ENCODE measurements at regions not wholly inside any gene's neighbourhood (a gene's known extent, or its start where the extent isn't known, plus 50 kb on each side); places are given as distances from the start of the nearest gene placed in this dataset.

GRCh38 chr10:107623292-107623691 is 458.8 kb upstream of the SORCS1 start:
- DNase-seq = no peak

GRCh38 chr10:107619139-107619538 is 454.6 kb upstream of the SORCS1 start:
- DNase-seq = no peak

GRCh38 chr10:107618504-107618994 is 454.0 kb upstream of the SORCS1 start:
- no peak for DNase-seq

- DNase-seq = no peak
Measured at GRCh38 chr10:107616463-107617410, 452.2 kb upstream of the SORCS1 start.

GRCh38 chr10:107616031-107616430 is 451.5 kb upstream of the SORCS1 start:
- no peak for DNase-seq

- DNase-seq = no peak
Measured at GRCh38 chr10:107614939-107615685, 450.6 kb upstream of the SORCS1 start.

GRCh38 chr10:107611115-107611514 is 446.6 kb upstream of the SORCS1 start:
- no peak for DNase-seq

GRCh38 chr10:107589081-107589480 is 424.6 kb upstream of the SORCS1 start:
- DNase-seq = no peak

GRCh38 chr10:107585630-107586029 is 421.1 kb upstream of the SORCS1 start:
- no peak for DNase-seq

GRCh38 chr10:107583974-107584373 is 419.5 kb upstream of the SORCS1 start:
- no peak for DNase-seq

GRCh38 chr10:107579970-107580369 is 415.5 kb upstream of the SORCS1 start:
- no peak for DNase-seq

GRCh38 chr10:107577221-107577620 is 412.7 kb upstream of the SORCS1 start:
- DNase-seq = no peak

GRCh38 chr10:107576746-107577145 is 412.2 kb upstream of the SORCS1 start:
- DNase-seq = no peak

- DNase-seq = no peak
Measured at GRCh38 chr10:107565014-107565413, 400.5 kb upstream of the SORCS1 start.

GRCh38 chr10:107561136-107561650 is 396.7 kb upstream of the SORCS1 start:
- no peak for DNase-seq

GRCh38 chr10:107557916-107558315 is 393.4 kb upstream of the SORCS1 start:
- no peak for DNase-seq

GRCh38 chr10:107554333-107554732 is 389.8 kb upstream of the SORCS1 start:
- no peak for DNase-seq

GRCh38 chr10:107553470-107553869 is 389.0 kb upstream of the SORCS1 start:
- no peak for DNase-seq

GRCh38 chr10:107552963-107553362 is 388.5 kb upstream of the SORCS1 start:
- no peak for DNase-seq

- no peak for DNase-seq
Measured at GRCh38 chr10:107548301-107548700, 383.8 kb upstream of the SORCS1 start.

GRCh38 chr10:107546986-107547385 is 382.5 kb upstream of the SORCS1 start:
- DNase-seq = no peak

GRCh38 chr10:107546284-107546683 is 381.8 kb upstream of the SORCS1 start:
- no peak for DNase-seq

GRCh38 chr10:107545717-107546116 is 381.2 kb upstream of the SORCS1 start:
- DNase-seq = no peak

Measured in right hindlimb (tissue), 1 donor.